K562 (cell line): ENCODE measurements at regions not wholly inside any gene's neighbourhood (a gene's known extent, or its start where the extent isn't known, plus 50 kb on each side); places are given as distances from the start of the nearest gene placed in this dataset.

ENCODE experiments used
- ATF4 ChIP-seq: fragments of 450-650 bp; formaldehyde crosslinking; IDR thresholded peaks from 2 replicates; pipeline ENCODE4 v1.4.0; 2022; ENCODE audit warnings: mild to moderate bottlenecking, moderate library complexity
- CTCFL ChIP-seq: IDR thresholded peaks from 2 replicates; pipeline ENCODE4 v1.6.1; 2011; ENCODE audit warnings: borderline replicate concordance, low read depth, mild to moderate bottlenecking, moderate library complexity, low read length; ENCODE audit not compliant: insufficient read depth, poor library complexity, severe bottlenecking
- DIDO1 ChIP-seq: fragments of 450-650 bp; IDR thresholded peaks from 2 replicates; pipeline ENCODE4 v1.6.1; 2016; ENCODE audit warnings: low read depth, missing biosample characterization, missing genetic modification characterization
- E2F4 ChIP-seq: sonication (generic); formaldehyde crosslinking; IDR thresholded peaks from 2 replicates; pipeline ENCODE4 v1.8.0; 2022; ENCODE audit warnings: mild to moderate bottlenecking, low read depth, missing genetic modification reagents
- E2F6 ChIP-seq, 2 experiments: IDR thresholded peaks; 2 replicates each; pipeline ENCODE4 v1.6.1; 2011; ENCODE audit warnings: borderline replicate concordance in 1 of 2, control low read depth in 1 of 2, low read depth in 1 of 2, low read length in 1 of 2, mild to moderate bottlenecking in 1 of 2, mixed read lengths in 1 of 2, moderate library complexity in 1 of 2; ENCODE audit not compliant: insufficient read depth in 1 of 2, insufficient read length in 1 of 2, poor library complexity in 1 of 2, severe bottlenecking in 1 of 2; ENCODE audit errors: extremely low read depth in 1 of 2
- HMGXB4 ChIP-seq: sonication (generic); formaldehyde crosslinking; IDR thresholded peaks from 2 replicates; pipeline ENCODE4 v1.8.1; 2023; ENCODE audit warnings: mild to moderate bottlenecking, missing genetic modification reagents
- NEUROD1 ChIP-seq: fragments of 150-350 bp; IDR thresholded peaks from 2 replicates; pipeline ENCODE4 v1.6.1; 2014; ENCODE audit warnings: borderline replicate concordance, low read length, low read depth; ENCODE audit not compliant: partially characterized antibody
- RAD21 ChIP-seq, 2 experiments: fragments of 250-450 bp in 1 of 2; fragments of 450-650 bp in 1 of 2; sonication (Bioruptor Pico) in 1 of 2; formaldehyde crosslinking in 1 of 2; IDR thresholded peaks in 1 of 2; conservative IDR thresholded peaks in 1 of 2; 2 replicates each; pipeline versions ENCODE4 v1.4.0 to v1.8.0; 2020 to 2022; ENCODE audit warnings: mild to moderate bottlenecking in 2 of 2, moderate library complexity in 1 of 2
- SMAD1 ChIP-seq: fragments of 150-350 bp; IDR thresholded peaks from 2 replicates; pipeline ENCODE4 v1.6.1; 2014; ENCODE audit warnings: low read length, low read depth; ENCODE audit not compliant: partially characterized antibody

GRCh38 chr7:21261627-21262594 is 166.0 kb upstream of the SP4 start (continued):
- peak; percentile 41 to 72; a peak in 3 of 4 replicates for TF ChIP-seq RAD21 (CRISPR knock-in tag; conservative IDR thresholded peaks at IDR 0.05 in 1 of 2, IDR thresholded peaks at IDR 0.05 in 1 of 2)
- no peak for TF ChIP-seq NEUROD1
- TF ChIP-seq E2F6 (IDR thresholded peaks at IDR 0.05; ENCODE audit: borderline replicate concordance in 1 of 2, extremely low read depth in 1 of 2, insufficient read depth in 1 of 2, insufficient read length in 1 of 2, low read depth in 1 of 2, low read length in 1 of 2, poor library complexity in 1 of 2, severe bottlenecking in 1 of 2) = no peak
- TF ChIP-seq CTCFL = peak; percentile 57
- no peak for TF ChIP-seq E2F4 (CRISPR knock-in tag)
- no peak for TF ChIP-seq SMAD1
- no peak for TF ChIP-seq HMGXB4 (CRISPR knock-in tag)
- no peak for TF ChIP-seq DIDO1 (tag)
- TF ChIP-seq ATF4 (CRISPR knock-in tag) = no peak
